ENCODE measurements at regions not wholly inside any gene's neighbourhood (a gene's known extent, or its start where the extent isn't known, plus 50 kb on each side); places are given as distances from the start of the nearest gene placed in this dataset.

DNA sequence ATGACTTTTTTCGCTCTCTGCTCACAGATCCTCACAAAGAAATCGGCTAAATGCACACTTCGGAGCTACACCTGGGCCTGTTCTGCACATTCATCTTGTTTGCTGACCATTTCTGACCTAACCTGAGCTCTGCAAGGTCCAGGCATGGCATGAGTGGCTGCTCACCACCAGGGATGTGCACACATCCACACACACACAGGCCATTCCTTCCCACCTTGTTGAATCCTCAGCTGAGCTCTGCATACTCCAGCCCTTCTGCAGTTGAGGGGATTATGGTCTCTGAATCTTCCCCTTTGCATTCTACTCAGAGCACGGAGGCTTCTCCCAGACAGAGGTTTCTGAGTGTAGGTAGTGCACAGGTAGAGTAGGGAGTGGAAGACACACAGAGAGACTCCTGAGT lies 411.9 kb upstream of the B3GAT1 start:
- Histone ChIP-seq H3K27ac (no peak overlapping the region), H3K9me3 (no peaks in the 10 kb centered on the region), H3K36me3 (no peaks in the 10 kb centered on the region), H3K27me3 (no peaks in the 10 kb centered on the region), H3K4me1 (no peaks in the 10 kb centered on the region), H3K4me3 (no peak overlapping the region)
- ATAC-seq (no peak), DNase-seq (no peak)
- intact Hi-C loops (cut with DNase I) = no loop called here
- TF ChIP-seq, protein P1, sequence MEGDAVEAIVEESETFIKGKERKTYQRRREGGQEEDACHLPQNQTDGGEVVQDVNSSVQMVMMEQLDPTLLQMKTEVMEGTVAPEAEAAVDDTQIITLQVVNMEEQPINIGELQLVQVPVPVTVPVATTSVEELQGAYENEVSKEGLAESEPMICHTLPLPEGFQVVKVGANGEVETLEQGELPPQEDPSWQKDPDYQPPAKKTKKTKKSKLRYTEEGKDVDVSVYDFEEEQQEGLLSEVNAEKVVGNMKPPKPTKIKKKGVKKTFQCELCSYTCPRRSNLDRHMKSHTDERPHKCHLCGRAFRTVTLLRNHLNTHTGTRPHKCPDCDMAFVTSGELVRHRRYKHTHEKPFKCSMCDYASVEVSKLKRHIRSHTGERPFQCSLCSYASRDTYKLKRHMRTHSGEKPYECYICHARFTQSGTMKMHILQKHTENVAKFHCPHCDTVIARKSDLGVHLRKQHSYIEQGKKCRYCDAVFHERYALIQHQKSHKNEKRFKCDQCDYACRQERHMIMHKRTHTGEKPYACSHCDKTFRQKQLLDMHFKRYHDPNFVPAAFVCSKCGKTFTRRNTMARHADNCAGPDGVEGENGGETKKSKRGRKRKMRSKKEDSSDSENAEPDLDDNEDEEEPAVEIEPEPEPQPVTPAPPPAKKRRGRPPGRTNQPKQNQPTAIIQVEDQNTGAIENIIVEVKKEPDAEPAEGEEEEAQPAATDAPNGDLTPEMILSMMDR (IDR thresholded peaks at IDR 0.05) = no peak

DNA sequence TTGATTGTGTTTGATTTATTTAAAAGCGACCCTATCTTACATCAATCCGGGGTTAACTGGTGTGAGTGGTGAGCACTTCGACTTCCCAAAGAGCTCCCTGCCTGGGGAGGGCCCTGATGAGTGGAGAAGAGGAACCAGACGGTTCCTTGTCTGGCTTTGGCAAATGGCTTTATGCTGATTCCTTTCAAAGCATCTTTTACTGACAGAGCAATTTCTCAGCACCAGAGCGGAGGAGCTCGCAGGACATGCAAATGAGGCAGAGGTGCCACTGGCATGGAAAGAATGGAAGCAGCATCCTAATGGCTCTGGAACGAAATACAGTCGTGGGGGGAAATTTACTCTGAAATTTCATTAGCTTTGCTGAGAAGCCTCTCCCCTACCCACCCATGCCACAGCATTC lies 410.9 kb upstream of the B3GAT1 start:
- ATAC-seq (no peak), DNase-seq (no peak)
- Histone ChIP-seq H3K27me3 (no peaks in the 10 kb centered on the region), H3K4me1 (no peaks in the 10 kb centered on the region), H3K36me3 (no peaks in the 10 kb centered on the region), H3K27ac (no peak overlapping the region), H3K9me3 (no peaks in the 10 kb centered on the region), H3K4me3 (no peak overlapping the region)
- TF ChIP-seq, protein P1 (IDR thresholded peaks at IDR 0.05) = no peak
- intact Hi-C loops (cut with DNase I) = no loop called here

- Histone ChIP-seq H3K27ac (no peak overlapping the region), H3K4me3 (no peak overlapping the region), H3K4me1 (no peaks in the 10 kb centered on the region), H3K36me3 (no peaks in the 10 kb centered on the region), H3K27me3 (no peaks in the 10 kb centered on the region), H3K9me3 (no peaks in the 10 kb centered on the region)
- DNase-seq (no peak), ATAC-seq (no peak)
- TF ChIP-seq, protein P1 (IDR thresholded peaks at IDR 0.05) = no peak
- intact Hi-C loops (cut with DNase I) = no loop called here
Measured at GRCh38 chr11:134821422-134821821, 409.4 kb upstream of the B3GAT1 start.

DNA sequence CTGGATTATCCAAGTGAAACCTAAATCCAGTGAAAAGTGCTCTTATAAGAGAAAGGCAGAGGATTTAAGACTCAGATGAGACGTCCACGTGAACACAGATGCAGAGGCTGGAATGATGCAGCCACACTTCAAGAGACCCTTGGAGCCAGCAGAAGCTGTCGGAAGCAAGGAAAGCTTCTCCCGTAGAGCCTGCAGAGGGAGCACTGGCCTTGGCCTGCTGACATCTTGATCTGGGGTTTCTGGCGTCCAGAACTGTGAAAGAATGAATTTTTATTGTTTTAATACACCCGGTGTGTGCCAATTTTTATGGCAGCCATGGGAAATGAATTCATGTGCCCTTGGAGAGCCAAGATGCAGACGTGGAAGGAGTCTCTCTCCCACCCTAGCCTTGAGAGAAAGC lies 407.0 kb upstream of the B3GAT1 start:
- intact Hi-C loops (cut with DNase I) = no loop called here
- ATAC-seq (no peak), DNase-seq (no peak)
- no peaks in the 10 kb centered on the region for H3K4me1 ChIP-seq
- no peaks in the 10 kb centered on the region for H3K36me3 ChIP-seq
- H3K27me3 ChIP-seq = no peaks in the 10 kb centered on the region
- H3K27ac ChIP-seq = no peak overlapping the region
- H3K4me3 ChIP-seq = no peak overlapping the region
- H3K9me3 ChIP-seq = no peaks in the 10 kb centered on the region
- TF ChIP-seq, protein P1 (IDR thresholded peaks at IDR 0.05) = no peak

DNA sequence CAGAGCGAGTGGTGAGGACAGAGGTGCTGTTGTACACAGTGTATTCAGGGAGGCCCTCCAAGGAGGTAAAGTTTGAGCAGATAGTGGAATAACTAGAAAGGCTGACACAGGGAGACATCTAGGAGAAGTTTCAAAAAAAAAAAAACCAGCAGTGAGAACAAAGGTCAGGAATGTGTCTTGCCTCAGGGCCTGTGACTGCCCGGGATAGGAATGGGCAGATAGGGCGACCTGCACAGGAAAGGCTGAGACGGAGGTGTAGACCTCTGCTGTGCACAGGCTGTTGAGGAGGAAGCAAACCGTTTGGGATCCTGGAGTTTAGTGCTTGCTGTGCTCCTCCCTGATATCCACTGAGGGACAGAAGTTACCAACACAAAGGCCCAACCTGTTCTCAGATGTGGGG lies 406.5 kb upstream of the B3GAT1 start:
- TF ChIP-seq, protein P1 (IDR thresholded peaks at IDR 0.05) = no peak
- Histone ChIP-seq H3K4me1 (no peaks in the 10 kb centered on the region), H3K36me3 (no peaks in the 10 kb centered on the region), H3K27me3 (no peaks in the 10 kb centered on the region), H3K4me3 (no peak overlapping the region), H3K27ac (no peak overlapping the region), H3K9me3 (no peaks in the 10 kb centered on the region)
- intact Hi-C loops (cut with DNase I) = no loop called here
- ATAC-seq (peak; percentile 24), DNase-seq (no peak)

DNA sequence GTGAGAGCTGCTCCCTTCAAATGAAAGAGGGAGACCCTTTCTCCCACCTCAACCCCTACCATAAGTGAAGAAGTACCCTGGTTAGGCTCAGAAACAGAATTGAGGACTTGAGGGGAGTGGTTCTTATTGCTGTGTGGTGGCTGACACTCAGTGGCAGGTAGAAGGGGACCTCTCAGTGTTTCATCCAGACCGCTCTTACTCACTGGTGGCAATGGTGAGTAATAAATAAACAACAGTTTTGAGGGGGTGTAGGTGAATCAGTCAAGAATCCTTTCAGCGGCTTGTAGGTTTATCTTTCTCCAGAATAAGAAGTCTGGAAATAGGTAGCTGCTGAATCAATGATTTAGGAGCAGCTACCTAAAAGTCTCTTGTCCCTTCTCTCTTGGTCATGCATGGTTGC lies 403.4 kb upstream of the B3GAT1 start:
- intact Hi-C loops (cut with DNase I) = no loop called here
- Histone ChIP-seq H3K27ac (no peak overlapping the region), H3K4me1 (no peaks in the 10 kb centered on the region), H3K36me3 (no peaks in the 10 kb centered on the region), H3K27me3 (no peaks in the 10 kb centered on the region), H3K4me3 (no peak overlapping the region), H3K9me3 (no peaks in the 10 kb centered on the region)
- TF ChIP-seq, protein P1 (IDR thresholded peaks at IDR 0.05) = no peak
- no peak for ATAC-seq
- no peak for DNase-seq

Measured in upper lobe of right lung (tissue), 1 donor.